MM.1S (cell line): ENCODE measurements at regions not wholly inside any gene's neighbourhood (a gene's known extent, or its start where the extent isn't known, plus 50 kb on each side); places are given as distances from the start of the nearest gene placed in this dataset.

Source experiments
- DNase-seq: peaks from one replicate; pipeline ENCODE4 v3.0.0-alpha.2; 2015
- H2AFZ ChIP-seq: fragments of 300-600 bp; sonication (generic); 2 replicates; pipeline ENCODE4 v1.6.0; 2016; ENCODE audit warnings: antibody characterized with exemption, low read length
- H3F3A ChIP-seq: fragments of 300-600 bp; sonication (generic); 2 replicates; pipeline ENCODE4 v1.6.1; 2016; ENCODE audit warnings: mild to moderate bottlenecking, antibody characterized with exemption, low read length, moderate library complexity, mixed read lengths; ENCODE audit not compliant: insufficient read depth
- H3K27ac ChIP-seq: fragments of 300-600 bp; sonication (generic); 2 replicates; pipeline ENCODE4 v1.5.1; 2016; ENCODE audit warnings: mild to moderate bottlenecking, low read length
- H3K27me3 ChIP-seq: fragments of 300-600 bp; sonication (generic); replicated peaks from 2 replicates; pipeline ENCODE4 v1.6.0; 2016; ENCODE audit warnings: low read length; ENCODE audit not compliant: insufficient read depth
- H3K36me3 ChIP-seq: fragments of 300-600 bp; sonication (generic); replicated peaks from 2 replicates; pipeline ENCODE4 v1.6.1; 2016; ENCODE audit warnings: mild to moderate bottlenecking, low read length, mixed read lengths; ENCODE audit not compliant: insufficient read depth
- H3K4me1 ChIP-seq: fragments of 300-600 bp; sonication (generic); 2 replicates; pipeline ENCODE4 v1.6.1; 2016; ENCODE audit warnings: low read length, mixed read lengths
- H3K4me2 ChIP-seq: fragments of 300-600 bp; sonication (generic); 2 replicates; pipeline ENCODE4 v1.6.0; 2016; ENCODE audit warnings: low read depth, low read length
- H3K4me3 ChIP-seq: fragments of 300-600 bp; sonication (generic); 2 replicates; pipeline ENCODE4 v1.5.1; 2016; ENCODE audit warnings: low read length, mixed read lengths
- H3K79me2 ChIP-seq: fragments of 300-600 bp; sonication (generic); 2 replicates; pipeline ENCODE4 v1.6.1; 2016; ENCODE audit warnings: mixed run types, low read length, mixed read lengths
- H3K9ac ChIP-seq: fragments of 300-600 bp; sonication (generic); 2 replicates; pipeline ENCODE4 v1.6.1; 2016; ENCODE audit warnings: low read length, mixed read lengths
- H3K9me2 ChIP-seq: fragments of 300-600 bp; sonication (generic); replicated peaks from 2 replicates; pipeline ENCODE4 v1.6.1; 2016; ENCODE audit warnings: mild to moderate bottlenecking, low read length, mixed read lengths; ENCODE audit not compliant: insufficient read depth
- H3K9me3 ChIP-seq: fragments of 300-600 bp; sonication (generic); replicated peaks from 2 replicates; pipeline ENCODE4 v1.6.1; 2016; ENCODE audit warnings: mild to moderate bottlenecking, low read length, mixed read lengths; ENCODE audit not compliant: insufficient read depth
- H4K20me1 ChIP-seq: fragments of 300-600 bp; sonication (generic); 2 replicates; pipeline ENCODE4 v1.6.1; 2016; ENCODE audit warnings: mild to moderate bottlenecking, low read length, moderate library complexity, mixed read lengths; ENCODE audit not compliant: insufficient read depth
- EZH2 ChIP-seq: fragments of 300-600 bp; sonication (generic); optimal IDR thresholded peaks from 2 replicates; pipeline ENCODE3; 2017; ENCODE audit warnings: low read depth, mild to moderate bottlenecking, antibody characterized with exemption, low read length, mixed read lengths
- EZH2phosphoT487 ChIP-seq: fragments of 300-600 bp; sonication (generic); IDR thresholded peaks from 2 replicates; pipeline ENCODE4 v1.6.1; 2018; ENCODE audit warnings: antibody characterized with exemption, low read length
- TF ChIP-seq, protein P1 (sequence below): fragments of 300-600 bp; sonication (generic); IDR thresholded peaks from 2 replicates; pipeline ENCODE4 v1.5.1; 2016; ENCODE audit warnings: antibody characterized with exemption, low read length, mixed read lengths

DNA sequence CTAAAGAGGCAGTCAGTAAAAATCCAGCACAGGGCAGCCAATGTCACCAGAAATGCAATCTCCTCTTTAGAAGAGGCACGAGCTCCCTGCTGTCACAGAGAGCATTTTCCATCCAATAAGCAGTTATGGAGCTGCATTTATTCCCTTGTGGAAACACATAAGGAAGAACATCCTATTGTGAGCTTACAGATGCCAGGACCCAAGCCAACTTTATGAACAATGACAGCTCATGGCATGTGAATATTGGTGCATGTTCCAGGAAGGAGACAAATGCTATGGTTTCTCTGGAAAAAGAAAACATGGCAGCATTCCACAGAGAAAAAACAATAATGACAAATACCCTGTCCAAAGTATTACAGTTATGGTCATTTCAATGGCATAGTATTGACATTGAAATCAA, 955.6 kb downstream of the UQCRFS1 start:
- Histone ChIP-seq H4K20me1 (no peaks in the 10 kb centered on the region), H3K27ac (no peak overlapping the region), H3K4me2 (no peak overlapping the region), H3K9me2 (no peaks in the 10 kb centered on the region), H3K9ac (no peak overlapping the region), H3K27me3 (no peaks in the 10 kb centered on the region), H3K36me3 (no peaks in the 10 kb centered on the region), H3K79me2 (no peaks in the 10 kb centered on the region), H3K4me3 (no peak overlapping the region), H3K4me1 (no peaks in the 10 kb centered on the region), H2AFZ (no peak overlapping the region), H3F3A (no peaks in the 10 kb centered on the region), H3K9me3 (no peaks in the 10 kb centered on the region)
- no peak for TF ChIP-seq EZH2phosphoT487
- TF ChIP-seq, protein P1, sequence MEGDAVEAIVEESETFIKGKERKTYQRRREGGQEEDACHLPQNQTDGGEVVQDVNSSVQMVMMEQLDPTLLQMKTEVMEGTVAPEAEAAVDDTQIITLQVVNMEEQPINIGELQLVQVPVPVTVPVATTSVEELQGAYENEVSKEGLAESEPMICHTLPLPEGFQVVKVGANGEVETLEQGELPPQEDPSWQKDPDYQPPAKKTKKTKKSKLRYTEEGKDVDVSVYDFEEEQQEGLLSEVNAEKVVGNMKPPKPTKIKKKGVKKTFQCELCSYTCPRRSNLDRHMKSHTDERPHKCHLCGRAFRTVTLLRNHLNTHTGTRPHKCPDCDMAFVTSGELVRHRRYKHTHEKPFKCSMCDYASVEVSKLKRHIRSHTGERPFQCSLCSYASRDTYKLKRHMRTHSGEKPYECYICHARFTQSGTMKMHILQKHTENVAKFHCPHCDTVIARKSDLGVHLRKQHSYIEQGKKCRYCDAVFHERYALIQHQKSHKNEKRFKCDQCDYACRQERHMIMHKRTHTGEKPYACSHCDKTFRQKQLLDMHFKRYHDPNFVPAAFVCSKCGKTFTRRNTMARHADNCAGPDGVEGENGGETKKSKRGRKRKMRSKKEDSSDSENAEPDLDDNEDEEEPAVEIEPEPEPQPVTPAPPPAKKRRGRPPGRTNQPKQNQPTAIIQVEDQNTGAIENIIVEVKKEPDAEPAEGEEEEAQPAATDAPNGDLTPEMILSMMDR: no peak
- DNase-seq: no peak

DNA sequence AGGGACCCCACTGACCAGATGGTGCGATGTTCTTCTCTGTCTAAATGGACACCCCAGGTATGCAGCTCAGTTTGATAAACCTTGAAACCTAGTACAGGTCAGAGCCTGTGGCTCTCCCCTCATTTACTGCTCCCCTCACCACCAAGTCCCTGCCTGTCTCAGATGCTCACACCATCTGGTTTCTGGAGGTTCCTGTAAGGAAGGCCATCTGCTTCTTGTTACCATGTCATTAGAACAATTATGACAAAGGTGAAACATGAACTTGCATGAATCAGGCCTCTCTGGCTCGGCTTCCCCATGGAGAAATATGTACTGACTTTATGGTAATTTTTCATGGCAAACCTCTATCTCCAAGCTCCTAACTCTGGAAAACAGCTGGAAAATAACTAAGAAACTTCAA, 965.7 kb downstream of the UQCRFS1 start:
- H3K9me3 ChIP-seq: no peaks in the 10 kb centered on the region
- H3K4me3 ChIP-seq: no peak overlapping the region
- no peaks in the 10 kb centered on the region for H3K79me2 ChIP-seq
- H3K27ac ChIP-seq: no peak overlapping the region
- H4K20me1 ChIP-seq: no peaks in the 10 kb centered on the region
- H3K36me3 ChIP-seq: no peaks in the 10 kb centered on the region
- TF ChIP-seq, protein P1: no peak
- TF ChIP-seq EZH2 (no peak), EZH2phosphoT487 (no peak)
- H2AFZ ChIP-seq: no peak overlapping the region
- no peaks in the 10 kb centered on the region for H3F3A ChIP-seq
- H3K9me2 ChIP-seq: no peaks in the 10 kb centered on the region
- no peak overlapping the region for H3K9ac ChIP-seq
- no peaks in the 10 kb centered on the region for H3K4me1 ChIP-seq
- no peak for DNase-seq
- no peak overlapping the region for H3K4me2 ChIP-seq
- H3K27me3 ChIP-seq: no peaks in the 10 kb centered on the region

DNA sequence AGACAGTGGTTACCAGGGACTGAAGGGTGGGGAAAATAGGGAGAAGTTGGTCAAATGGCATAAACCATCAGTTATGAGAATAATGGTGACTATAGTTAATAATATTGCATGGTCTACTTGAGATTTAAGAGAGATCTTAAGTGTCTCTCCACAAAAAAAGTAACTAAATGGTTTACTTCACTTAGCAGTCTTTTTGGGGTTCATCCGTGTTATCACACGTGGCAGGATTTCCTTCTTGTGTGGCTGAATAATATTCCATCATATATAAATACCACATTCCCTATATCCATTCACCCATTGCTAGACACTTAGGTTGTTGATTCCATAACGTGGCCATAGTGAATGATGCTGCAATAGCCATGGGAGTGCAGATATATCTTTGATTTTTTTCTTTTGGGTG, 967.0 kb downstream of the UQCRFS1 start:
- Histone ChIP-seq H3F3A (no peaks in the 10 kb centered on the region), H3K36me3 (no peaks in the 10 kb centered on the region), H2AFZ (no peak overlapping the region), H3K9me3 (no peaks in the 10 kb centered on the region), H3K4me2 (no peak overlapping the region), H3K27me3 (no peaks in the 10 kb centered on the region), H3K9me2 (no peaks in the 10 kb centered on the region), H4K20me1 (no peaks in the 10 kb centered on the region), H3K27ac (no peak overlapping the region), H3K4me3 (no peak overlapping the region), H3K79me2 (no peaks in the 10 kb centered on the region), H3K4me1 (no peaks in the 10 kb centered on the region), H3K9ac (no peak overlapping the region)
- TF ChIP-seq EZH2: no peak
- TF ChIP-seq, protein P1: no peak
- no peak for TF ChIP-seq EZH2phosphoT487
- no peak for DNase-seq
